ENCODE measurements at regions not wholly inside any gene's neighbourhood (a gene's known extent, or its start where the extent isn't known, plus 50 kb on each side); places are given as distances from the start of the nearest gene placed in this dataset.

DNA sequence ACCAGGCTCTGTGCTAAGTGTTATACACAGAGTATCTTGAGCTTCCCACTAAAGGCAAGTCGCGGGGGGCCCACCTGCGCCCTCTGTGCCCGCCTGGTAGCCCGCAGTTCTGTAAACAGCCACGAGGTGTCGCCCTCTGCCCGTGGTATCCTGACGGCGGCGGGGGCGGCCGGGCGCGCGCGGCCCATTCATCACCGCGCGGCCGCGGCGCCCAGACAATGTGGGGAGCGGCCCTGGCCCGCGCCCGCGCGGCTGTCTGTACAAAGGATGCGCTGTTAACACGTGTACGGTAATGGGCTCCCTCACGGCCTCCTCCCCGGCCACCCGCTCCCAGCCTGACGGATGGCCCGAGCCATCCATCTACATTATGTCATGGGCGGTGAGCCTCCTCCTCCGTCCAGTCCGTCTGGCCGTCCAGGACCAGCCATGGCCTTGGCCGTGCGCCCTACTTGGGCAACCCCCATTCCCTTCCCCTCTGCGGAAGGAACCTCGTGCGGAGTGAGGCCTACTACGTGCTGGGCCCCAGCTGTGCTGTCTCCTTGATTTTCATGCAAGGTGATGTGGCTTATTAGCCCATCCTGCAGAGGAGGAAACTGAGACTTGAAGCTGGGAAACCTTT is 99.4 kb downstream of the MIAT start:
- TF ChIP-seq, protein P1, sequence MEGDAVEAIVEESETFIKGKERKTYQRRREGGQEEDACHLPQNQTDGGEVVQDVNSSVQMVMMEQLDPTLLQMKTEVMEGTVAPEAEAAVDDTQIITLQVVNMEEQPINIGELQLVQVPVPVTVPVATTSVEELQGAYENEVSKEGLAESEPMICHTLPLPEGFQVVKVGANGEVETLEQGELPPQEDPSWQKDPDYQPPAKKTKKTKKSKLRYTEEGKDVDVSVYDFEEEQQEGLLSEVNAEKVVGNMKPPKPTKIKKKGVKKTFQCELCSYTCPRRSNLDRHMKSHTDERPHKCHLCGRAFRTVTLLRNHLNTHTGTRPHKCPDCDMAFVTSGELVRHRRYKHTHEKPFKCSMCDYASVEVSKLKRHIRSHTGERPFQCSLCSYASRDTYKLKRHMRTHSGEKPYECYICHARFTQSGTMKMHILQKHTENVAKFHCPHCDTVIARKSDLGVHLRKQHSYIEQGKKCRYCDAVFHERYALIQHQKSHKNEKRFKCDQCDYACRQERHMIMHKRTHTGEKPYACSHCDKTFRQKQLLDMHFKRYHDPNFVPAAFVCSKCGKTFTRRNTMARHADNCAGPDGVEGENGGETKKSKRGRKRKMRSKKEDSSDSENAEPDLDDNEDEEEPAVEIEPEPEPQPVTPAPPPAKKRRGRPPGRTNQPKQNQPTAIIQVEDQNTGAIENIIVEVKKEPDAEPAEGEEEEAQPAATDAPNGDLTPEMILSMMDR (IDR thresholded peaks at IDR 0.05): peak; percentile 18 to 84 (median 82)
- no peak for TF ChIP-seq POLR2A (IDR thresholded peaks at IDR 0.05)

Data from Peyer's patch (tissue), 4 donors.